ENCODE measurements at regions not wholly inside any gene's neighbourhood (a gene's known extent, or its start where the extent isn't known, plus 50 kb on each side); places are given as distances from the start of the nearest gene placed in this dataset.

GRCh38 chr19:31167690-31168089 lies 181.5 kb downstream of the TSHZ3 start:
- no peak for DNase-seq (ENCODE audit: low read depth)
- TF ChIP-seq CTCF (IDR thresholded peaks at IDR 0.05; ENCODE audit: control insufficient read depth, insufficient read depth, low read depth, low read length, missing control alignments): no peak

GRCh38 chr19:31166206-31166605 lies 183.0 kb downstream of the TSHZ3 start:
- no peak overlapping the region for H3K4me3 ChIP-seq (ENCODE audit: control insufficient read depth, low read depth, low read length)
- DNase-seq (ENCODE audit: low read depth): no peak
- no peak for TF ChIP-seq CTCF (IDR thresholded peaks at IDR 0.05; ENCODE audit: control insufficient read depth, insufficient read depth, low read depth, low read length, missing control alignments)

More at GRCh38 chr19:31167690-31168089, 181.5 kb downstream of the TSHZ3 start:
- H3K4me3 ChIP-seq (ENCODE audit: control insufficient read depth, low read depth, low read length): no peak overlapping the region

DNA sequence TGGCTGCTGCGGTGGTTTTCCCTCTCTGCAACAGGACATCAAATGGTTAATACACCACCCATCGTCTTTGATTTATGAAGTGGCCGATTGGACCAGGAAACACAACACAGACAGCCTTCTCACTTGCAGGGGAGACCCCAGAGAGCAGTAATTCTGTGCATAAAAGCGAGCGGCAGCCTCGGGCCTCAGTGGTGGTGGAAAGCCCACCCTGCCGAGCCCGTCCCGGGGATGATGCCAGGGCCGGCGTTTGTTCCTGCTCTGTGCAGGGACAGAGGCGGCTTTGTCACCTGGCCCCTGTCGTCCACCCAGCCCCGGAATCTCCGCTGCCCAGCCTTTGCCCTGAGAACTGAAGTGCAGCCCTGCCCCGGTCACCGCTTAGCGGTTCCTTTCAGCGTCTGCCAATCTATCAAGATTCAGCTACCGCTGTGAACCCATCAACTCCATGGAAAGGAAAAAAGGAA lies 184.4 kb downstream of the TSHZ3 start:
- H3K4me3 ChIP-seq (ENCODE audit: control insufficient read depth, low read depth, low read length): no peak overlapping the region
- TF ChIP-seq CTCF (IDR thresholded peaks at IDR 0.05; ENCODE audit: control insufficient read depth, insufficient read depth, low read depth, low read length, missing control alignments): no peak
- DNase-seq (ENCODE audit: low read depth): no peak

- DNase-seq (ENCODE audit: low read depth): no peak
These were observed 188.8 kb downstream of the TSHZ3 start for GRCh38 chr19:31160336-31160926.

GRCh38 chr19:31154021-31154420 lies 195.2 kb downstream of the TSHZ3 start:
- no peak overlapping the region for H3K4me3 ChIP-seq (ENCODE audit: control insufficient read depth, low read depth, low read length)
- no peak for DNase-seq (ENCODE audit: low read depth)
- no peak for TF ChIP-seq CTCF (IDR thresholded peaks at IDR 0.05; ENCODE audit: control insufficient read depth, insufficient read depth, low read depth, low read length, missing control alignments)

More at GRCh38 chr19:31160336-31160926, 188.8 kb downstream of the TSHZ3 start:
- TF ChIP-seq CTCF (IDR thresholded peaks at IDR 0.05; ENCODE audit: control insufficient read depth, insufficient read depth, low read depth, low read length, missing control alignments): peak; percentile 2
- no peak overlapping the region for H3K4me3 ChIP-seq (ENCODE audit: control insufficient read depth, low read depth, low read length)

- DNase-seq (ENCODE audit: low read depth): no peak
- no peak overlapping the region for H3K4me3 ChIP-seq (ENCODE audit: control insufficient read depth, low read depth, low read length)
- no peak for TF ChIP-seq CTCF (IDR thresholded peaks at IDR 0.05; ENCODE audit: control insufficient read depth, insufficient read depth, low read depth, low read length, missing control alignments)
These were observed 196.3 kb downstream of the TSHZ3 start for GRCh38 chr19:31152906-31153305.
